Transverse colon (tissue), 4 donors: ENCODE measurements at regions not wholly inside any gene's neighbourhood (a gene's known extent, or its start where the extent isn't known, plus 50 kb on each side); places are given as distances from the start of the nearest gene placed in this dataset.

Experiments used
- EP300 ChIP-seq: sonication (generic); formaldehyde crosslinking; IDR thresholded peaks from one replicate; pipeline ENCODE4 v1.6.1; 2017; ENCODE audit warnings: antibody characterized with exemption, low read depth
- POLR2A ChIP-seq: fragments of 450-650 bp; IDR thresholded peaks from one replicate; pipeline ENCODE4 v1.6.1; 2016; ENCODE audit warnings: antibody characterized with exemption, mild to moderate bottlenecking, moderate library complexity
- POLR2AphosphoS5 ChIP-seq, 3 donors: sonication (generic); formaldehyde crosslinking; IDR thresholded peaks; one replicate each; pipeline ENCODE4 v1.6.1; 2016; ENCODE audit warnings: antibody characterized with exemption in 3 of 3
- TF ChIP-seq, protein P1 (sequence below), 5 experiments: fragments of 200-600 bp in 3 of 5; fragments of 450-650 bp in 2 of 5; sonication (generic) in 3 of 5; IDR thresholded peaks; 1 replicate in 2 of 5; 2 replicates in 3 of 5; pipeline ENCODE4 v1.5.1; 2016 to 2017; ENCODE audit warnings: antibody characterized with exemption in 5 of 5, inconsistent platforms in 3 of 5, mild to moderate bottlenecking in 2 of 5, moderate library complexity in 1 of 5

DNA sequence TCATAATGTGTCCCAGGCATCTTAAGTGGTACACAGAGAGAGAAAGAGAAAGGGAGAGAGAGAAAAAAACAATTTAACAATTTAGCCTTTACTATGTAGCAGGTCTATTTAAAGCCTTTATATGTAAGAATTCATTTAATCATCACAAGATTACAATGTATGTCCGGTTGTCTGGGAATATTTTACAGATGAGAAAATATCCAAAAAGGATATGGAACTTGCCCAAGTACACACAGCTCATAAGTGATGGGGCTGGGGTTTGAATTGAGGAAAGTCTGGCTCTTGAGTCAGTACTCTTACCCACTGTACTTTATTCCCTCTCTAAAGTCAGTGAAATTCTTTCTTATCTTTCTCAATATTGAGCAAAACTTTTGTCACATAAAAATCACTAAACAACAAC, 104.6 kb downstream of the LYPLAL1 start:
- TF ChIP-seq, protein P1, sequence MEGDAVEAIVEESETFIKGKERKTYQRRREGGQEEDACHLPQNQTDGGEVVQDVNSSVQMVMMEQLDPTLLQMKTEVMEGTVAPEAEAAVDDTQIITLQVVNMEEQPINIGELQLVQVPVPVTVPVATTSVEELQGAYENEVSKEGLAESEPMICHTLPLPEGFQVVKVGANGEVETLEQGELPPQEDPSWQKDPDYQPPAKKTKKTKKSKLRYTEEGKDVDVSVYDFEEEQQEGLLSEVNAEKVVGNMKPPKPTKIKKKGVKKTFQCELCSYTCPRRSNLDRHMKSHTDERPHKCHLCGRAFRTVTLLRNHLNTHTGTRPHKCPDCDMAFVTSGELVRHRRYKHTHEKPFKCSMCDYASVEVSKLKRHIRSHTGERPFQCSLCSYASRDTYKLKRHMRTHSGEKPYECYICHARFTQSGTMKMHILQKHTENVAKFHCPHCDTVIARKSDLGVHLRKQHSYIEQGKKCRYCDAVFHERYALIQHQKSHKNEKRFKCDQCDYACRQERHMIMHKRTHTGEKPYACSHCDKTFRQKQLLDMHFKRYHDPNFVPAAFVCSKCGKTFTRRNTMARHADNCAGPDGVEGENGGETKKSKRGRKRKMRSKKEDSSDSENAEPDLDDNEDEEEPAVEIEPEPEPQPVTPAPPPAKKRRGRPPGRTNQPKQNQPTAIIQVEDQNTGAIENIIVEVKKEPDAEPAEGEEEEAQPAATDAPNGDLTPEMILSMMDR (IDR thresholded peaks at IDR 0.05): no peak
- TF ChIP-seq EP300 (no peak), POLR2AphosphoS5 (IDR thresholded peaks at IDR 0.05) (no peak), POLR2A (no peak)
